Upper lobe of left lung (tissue), 4 donors: ENCODE measurements at regions not wholly inside any gene's neighbourhood (a gene's known extent, or its start where the extent isn't known, plus 50 kb on each side); places are given as distances from the start of the nearest gene placed in this dataset.

Experiments
- CTCF ChIP-seq, 6 experiments: fragments of 450-650 bp in 4 of 6; fragments of 200-600 bp in 2 of 6; sonication (generic) in 2 of 6; IDR thresholded peaks; one replicate each; pipeline ENCODE4 v1.5.1; 2016 to 2019; ENCODE audit warnings: antibody characterized with exemption in 6 of 6
- EP300 ChIP-seq, 4 donors: sonication (generic); formaldehyde crosslinking; IDR thresholded peaks; one replicate each; pipeline ENCODE4 v1.5.1; 2017; ENCODE audit warnings: antibody characterized with exemption in 4 of 4, control low read depth in 2 of 4
- POLR2A ChIP-seq, 4 donors: fragments of 450-650 bp; IDR thresholded peaks; one replicate each; pipeline ENCODE4 v1.5.1; 2016 to 2017; ENCODE audit warnings: antibody characterized with exemption in 4 of 4, mild to moderate bottlenecking in 2 of 4
- POLR2AphosphoS5 ChIP-seq, 2 donors: sonication (generic); formaldehyde crosslinking; IDR thresholded peaks; one replicate each; pipeline ENCODE4 v1.5.1; 2017; ENCODE audit warnings: antibody characterized with exemption in 2 of 2

- peak; percentile 48 to 85 (median 78) for TF ChIP-seq CTCF (IDR thresholded peaks at IDR 0.05)
- TF ChIP-seq POLR2A (IDR thresholded peaks at IDR 0.05), result no peak
- TF ChIP-seq EP300 (IDR thresholded peaks at IDR 0.05), result no peak
- no peak for TF ChIP-seq POLR2AphosphoS5 (IDR thresholded peaks at IDR 0.05)
These were observed 63.5 kb upstream of the SSX2IP start for GRCh38 chr1:84753516-84754385.
